GOT3 (cell line): ENCODE measurements at regions not wholly inside any gene's neighbourhood (a gene's known extent, or its start where the extent isn't known, plus 50 kb on each side); places are given as distances from the start of the nearest gene placed in this dataset.

Experiments
- DNase-seq: peaks from one replicate; lab custom pipeline; 2025; ENCODE audit warnings: mixed read lengths; lab: John Stamatoyannopoulos, UW

DNA sequence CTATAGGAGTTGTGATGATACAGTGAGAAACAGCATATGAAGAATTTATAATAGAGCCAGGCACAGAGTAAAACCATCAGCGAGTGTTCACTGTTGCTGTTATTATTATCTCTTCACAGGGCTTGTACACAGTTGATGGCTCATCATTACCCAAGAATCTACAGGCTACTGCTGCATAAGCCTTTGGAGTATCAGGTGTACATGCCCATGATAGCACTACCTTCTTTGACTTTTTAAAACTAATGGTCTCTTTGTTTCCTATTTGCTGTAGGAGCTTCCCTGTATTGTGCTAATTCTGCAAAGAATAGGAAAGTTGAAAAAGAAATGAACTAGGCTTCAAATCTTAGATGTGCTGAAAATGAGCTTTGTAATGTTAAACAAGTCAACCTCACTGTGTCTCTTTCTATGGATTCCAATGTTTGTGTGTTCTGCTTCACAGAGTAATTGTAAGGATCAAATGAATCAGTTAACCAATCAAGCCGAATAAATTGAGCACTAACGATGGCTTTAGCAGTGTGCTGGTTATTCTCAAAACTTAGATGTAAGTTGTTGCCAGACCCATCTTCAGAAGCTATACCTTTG lies 138.8 kb downstream of the TUSC7 start:
- DNase-seq = no peak

DNA sequence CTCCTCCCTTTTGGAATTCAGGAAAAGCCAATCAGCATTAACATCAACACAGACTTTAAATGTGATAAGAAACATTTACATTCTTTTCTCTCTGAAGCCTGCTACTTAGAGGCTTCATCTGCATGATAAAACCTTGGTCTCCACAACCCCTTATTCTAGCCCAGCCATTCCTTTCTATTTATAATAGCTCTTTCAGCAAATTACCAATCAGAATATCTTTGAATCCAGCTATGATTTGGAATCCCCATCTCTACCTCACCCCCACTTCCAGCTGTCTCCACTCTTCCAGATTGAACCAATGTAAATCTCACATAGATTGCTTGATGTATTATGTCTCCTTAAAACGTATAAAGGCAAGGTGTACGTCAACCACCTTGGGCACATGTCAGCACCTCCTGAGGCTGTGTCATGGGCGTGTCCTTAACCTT lies 139.7 kb downstream of the TUSC7 start:
- no peak for DNase-seq

- DNase-seq = no peak
Measured at GRCh38 chr3:116852803-116853202, 143.2 kb downstream of the TUSC7 start.

DNA sequence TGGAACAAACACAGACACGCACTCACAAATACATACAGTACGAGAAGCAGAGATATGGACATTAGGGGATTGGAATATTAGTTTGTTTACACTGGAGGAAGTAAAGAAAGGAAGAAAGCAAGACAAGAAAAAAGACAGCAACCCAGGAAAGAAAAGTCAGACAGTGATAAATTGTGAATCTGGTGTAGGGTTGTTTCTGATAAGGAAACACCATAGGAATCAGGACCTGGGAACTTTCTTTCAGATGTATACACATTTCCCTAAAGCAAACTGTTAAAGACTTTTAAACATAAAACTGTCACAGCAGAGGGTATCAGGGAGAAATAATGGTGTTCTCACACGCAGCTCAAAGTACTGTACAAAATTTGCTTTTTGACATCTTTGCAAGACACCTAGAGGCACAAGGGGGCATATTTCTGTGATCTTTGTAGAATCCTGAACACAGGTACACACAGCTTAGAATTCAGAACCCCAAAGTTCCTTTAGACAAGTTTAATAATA lies 153.7 kb downstream of the TUSC7 start:
- no peak for DNase-seq

- DNase-seq = no peak
Measured at GRCh38 chr3:116863822-116864589, 154.4 kb downstream of the TUSC7 start.

DNA sequence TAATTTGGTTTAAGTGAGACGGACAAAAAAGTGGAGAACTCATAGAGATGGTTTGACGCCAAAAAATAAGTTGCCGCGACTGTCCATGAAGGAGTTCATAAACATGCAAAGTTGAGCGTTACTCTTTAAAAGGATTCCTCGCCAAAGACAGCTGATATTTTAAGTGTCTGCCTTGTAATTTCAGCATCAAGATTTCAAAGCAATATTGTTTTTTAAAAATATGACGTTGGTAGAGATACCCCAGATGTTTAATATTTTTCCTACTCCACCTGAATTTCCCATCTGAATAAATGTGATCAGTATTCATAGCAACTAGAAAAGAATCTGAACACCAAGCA lies 155.0 kb downstream of the TUSC7 start:
- no peak for DNase-seq

DNA sequence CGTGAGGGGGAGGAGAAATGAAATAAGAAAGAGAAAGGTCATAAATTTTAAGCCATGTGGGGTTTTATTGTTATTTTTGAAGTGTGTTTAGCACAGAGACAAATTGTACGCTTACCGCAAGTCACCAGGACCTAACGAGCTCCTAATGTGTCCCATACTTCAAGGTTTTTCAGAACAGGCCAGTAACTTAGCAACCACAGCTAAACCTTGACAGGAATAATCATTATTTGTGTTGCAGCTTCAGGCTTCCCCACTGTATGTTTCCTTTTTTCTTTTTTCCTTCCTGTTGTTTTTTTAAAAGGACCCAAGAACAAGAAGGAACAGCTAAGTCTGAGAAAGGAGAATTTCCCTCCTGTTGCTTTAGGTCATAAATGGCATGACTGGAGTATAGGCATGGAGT lies 160.8 kb downstream of the TUSC7 start:
- DNase-seq = no peak

DNA sequence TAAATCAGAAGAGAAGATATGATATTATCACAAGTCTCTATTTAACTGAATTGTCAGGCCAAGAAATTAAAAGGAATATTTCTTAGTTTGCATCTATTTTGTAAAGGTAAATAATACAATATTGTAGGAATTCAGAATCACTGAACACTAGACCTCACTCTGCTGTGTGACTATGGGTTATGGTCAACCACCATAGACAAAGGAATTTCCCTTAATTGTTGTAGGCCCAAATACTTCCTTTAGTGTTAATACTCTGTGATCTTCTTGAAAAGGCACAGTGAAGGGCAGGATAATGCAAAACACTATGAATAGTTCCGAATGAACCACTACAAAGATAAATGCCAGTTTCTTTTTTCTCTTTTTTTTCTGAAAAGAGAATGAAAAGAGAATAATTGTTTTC lies 162.3 kb downstream of the TUSC7 start:
- no peak for DNase-seq

- no peak for DNase-seq
Measured at GRCh38 chr3:116872688-116873087, 163.1 kb downstream of the TUSC7 start.

- DNase-seq = no peak
Measured at GRCh38 chr3:116873142-116873541, 163.6 kb downstream of the TUSC7 start.

DNA sequence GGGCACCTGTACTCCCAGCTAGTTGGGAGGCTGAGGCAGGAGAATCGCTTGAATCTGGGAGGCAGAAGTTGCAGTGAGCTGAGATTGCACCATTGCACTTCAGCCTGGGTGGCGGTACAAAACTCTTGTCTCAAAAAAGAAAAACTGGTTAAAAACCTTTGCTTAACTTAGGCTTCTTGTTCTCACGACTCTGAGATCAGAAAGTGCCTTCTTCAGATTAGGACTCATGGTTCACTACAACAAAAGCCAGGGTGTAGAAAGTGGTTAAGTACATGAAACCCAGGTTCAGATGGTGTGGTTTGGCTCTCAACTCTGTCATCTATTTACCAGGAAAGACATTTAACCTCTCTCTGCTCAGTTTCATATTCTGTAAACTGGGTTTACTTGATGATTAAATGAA lies 168.4 kb downstream of the TUSC7 start:
- no peak for DNase-seq

- no peak for DNase-seq
Measured at GRCh38 chr3:116886202-116886893, 176.8 kb downstream of the TUSC7 start.

DNA sequence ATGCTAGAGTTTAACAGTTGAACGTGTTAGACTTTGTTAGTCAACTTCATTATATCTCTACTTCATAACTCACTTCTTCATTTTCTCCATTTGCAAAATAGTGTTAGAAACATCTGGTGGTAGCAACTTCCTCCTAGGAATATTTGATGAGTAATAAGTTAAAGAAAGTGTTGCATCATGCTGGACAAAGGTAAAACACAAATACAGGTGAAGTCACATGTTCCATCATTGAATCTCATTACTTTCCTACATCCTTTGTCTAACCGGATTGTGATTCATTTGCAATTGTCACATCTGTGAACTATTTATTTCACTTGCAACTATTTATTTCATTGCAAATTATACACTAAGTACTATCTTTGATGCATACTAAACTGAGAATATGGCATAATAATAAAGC lies 186.5 kb downstream of the TUSC7 start:
- DNase-seq = no peak

GRCh38 chr3:116897382-116897781 lies 187.8 kb downstream of the TUSC7 start:
- DNase-seq = no peak

DNA sequence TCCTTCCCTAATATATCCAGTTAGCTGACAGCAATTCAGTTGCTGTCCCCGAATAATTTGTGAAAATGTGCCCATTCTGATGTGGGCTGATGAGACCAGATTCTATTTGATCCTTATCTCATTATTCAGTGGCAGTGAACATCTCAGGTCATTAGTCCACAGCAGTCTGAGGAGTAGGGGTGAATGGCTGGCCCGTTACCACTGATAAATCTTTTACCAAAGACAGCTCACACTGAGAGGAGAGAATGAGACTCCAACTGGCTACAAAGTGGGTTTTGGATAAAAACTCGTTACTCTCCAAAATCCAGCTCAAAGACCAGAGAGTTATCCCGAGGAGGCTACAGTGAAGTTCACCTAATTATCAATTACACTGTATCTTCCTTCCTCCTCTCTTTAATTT lies 189.7 kb downstream of the TUSC7 start:
- DNase-seq = no peak

- no peak for DNase-seq
Measured at GRCh38 chr3:116905334-116905733, 195.8 kb downstream of the TUSC7 start.

DNA sequence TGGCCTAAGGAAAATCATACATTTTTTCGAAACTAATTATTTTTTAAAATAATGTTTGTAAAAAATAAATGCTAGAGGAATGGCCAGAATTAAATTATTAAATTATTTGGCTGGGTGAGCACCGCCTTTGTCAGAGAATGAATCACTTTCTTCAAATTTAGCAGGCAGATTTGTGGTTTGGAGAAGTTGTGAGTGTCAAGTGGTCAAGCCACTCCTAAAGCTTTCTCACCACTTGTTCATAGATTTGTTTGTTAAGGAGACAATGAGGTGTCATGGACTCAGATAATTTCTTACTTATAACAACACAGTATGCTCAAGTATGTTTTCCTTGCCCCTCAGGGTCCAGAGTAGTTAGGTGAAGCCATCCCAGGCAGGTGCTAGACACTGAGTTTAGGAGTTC lies 196.2 kb downstream of the TUSC7 start:
- no peak for DNase-seq

DNA sequence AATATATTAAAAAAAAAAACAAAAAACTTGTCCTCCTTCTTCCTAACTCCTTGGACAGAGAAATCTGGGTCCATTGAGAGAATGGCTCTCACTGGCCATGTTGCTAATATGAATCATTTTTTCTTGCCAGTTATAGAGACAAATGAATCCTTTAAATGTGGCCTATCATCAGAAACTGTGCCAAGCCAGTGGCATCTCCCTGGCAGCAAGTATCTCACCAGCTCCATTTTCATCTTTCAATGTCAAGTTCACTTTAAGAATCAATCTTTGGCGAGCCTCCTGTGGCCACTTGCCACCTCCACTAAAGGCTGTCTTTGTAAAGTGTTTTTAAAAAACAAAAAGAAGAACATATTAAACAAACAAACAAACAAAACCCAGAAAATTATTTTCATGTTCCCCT lies 202.5 kb downstream of the TUSC7 start:
- no peak for DNase-seq

GRCh38 chr3:116914004-116914403 lies 204.4 kb downstream of the TUSC7 start:
- no peak for DNase-seq

- DNase-seq = no peak
Measured at GRCh38 chr3:116916836-116917235, 207.3 kb downstream of the TUSC7 start.

DNA sequence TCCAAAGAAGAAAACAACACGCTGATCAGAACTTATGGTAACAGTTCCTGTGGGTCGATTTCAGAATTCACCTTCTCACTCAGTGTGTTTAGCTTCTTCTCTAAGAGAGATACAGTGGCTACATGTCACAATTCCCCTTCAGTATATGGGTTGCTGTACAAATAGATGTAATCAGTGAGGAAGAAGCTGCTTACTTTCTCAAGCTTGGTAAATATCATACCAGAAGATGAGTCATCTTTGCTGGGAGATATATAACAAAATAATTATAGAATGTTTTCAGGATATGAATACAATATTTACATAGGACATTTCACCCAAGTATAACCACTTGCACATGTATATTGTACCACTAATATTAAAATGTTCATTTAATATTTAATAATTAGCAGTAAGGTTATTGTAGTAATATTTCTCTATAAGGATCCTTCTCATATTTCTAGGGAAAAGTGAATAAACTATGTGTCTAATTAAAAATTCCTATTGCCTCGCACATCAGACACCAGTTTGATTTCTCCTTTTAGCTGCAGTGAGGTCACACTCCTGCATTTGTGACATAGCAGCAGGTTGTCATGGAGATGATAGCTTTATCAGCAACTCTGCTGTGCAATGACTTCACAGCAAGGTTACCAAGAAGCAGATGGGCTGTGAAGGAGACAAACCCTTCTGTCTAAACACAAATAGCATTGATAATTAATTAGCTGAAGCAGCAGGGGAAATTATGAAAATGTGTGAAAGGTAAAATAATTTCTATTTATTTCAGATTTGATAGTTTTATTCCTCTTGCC lies 211.4 kb downstream of the TUSC7 start:
- no peak for DNase-seq

DNA sequence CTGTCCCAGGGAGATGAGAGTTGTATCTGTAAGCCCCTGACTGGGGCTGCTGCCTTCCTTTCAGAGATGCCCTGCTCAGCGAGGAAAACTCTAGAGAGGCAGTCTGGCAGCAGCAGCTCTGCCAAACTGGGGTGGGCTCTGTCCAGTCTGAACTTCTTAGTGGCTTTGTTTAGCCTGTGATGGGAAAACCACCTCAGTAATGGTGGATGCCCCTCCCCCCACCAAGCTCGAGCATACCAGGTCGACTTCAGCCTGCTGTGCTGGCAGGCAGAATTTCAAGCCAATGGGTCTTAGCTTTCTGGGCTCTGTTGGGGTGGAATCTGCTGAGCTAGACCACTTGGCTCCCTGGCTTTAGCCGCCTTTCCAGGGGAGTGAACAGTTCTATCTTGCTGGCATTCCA lies 218.3 kb downstream of the TUSC7 start:
- no peak for DNase-seq
